ENCODE measurements at regions not wholly inside any gene's neighbourhood (a gene's known extent, or its start where the extent isn't known, plus 50 kb on each side); places are given as distances from the start of the nearest gene placed in this dataset.
"Not testable (repeated sequence)": the region's sequence is repeated elsewhere in the genome, so short reads cannot be mapped to it uniquely, and the experiment has no call there.

GRCh38 chr12:107144441-107144840 lies 51.1 kb upstream of the CRY1 start:
- DNase-seq: no peak

- no peak for DNase-seq
Measured at GRCh38 chr12:107144990-107145389, 51.6 kb upstream of the CRY1 start.

GRCh38 chr12:107145397-107145796 lies 52.0 kb upstream of the CRY1 start:
- no peak for DNase-seq

- DNase-seq: no peak
Measured at GRCh38 chr12:107148107-107148506, 54.8 kb upstream of the CRY1 start.

- no peak for DNase-seq
Measured at GRCh38 chr12:107152315-107152714, 59.0 kb upstream of the CRY1 start.

GRCh38 chr12:107159384-107159900 lies 66.1 kb upstream of the CRY1 start:
- DNase-seq: no peak

- no peak for DNase-seq
Measured at GRCh38 chr12:107163413-107163812, 70.1 kb upstream of the CRY1 start.

GRCh38 chr12:107164392-107164791 lies 71.0 kb upstream of the CRY1 start:
- no peak for DNase-seq

- DNase-seq: no peak
Measured at GRCh38 chr12:107165581-107165980, 72.2 kb upstream of the CRY1 start.

- DNase-seq: no peak
Measured at GRCh38 chr12:107167756-107168155, 74.4 kb upstream of the CRY1 start.

GRCh38 chr12:107169200-107169599 lies 75.9 kb upstream of the CRY1 start:
- no peak for DNase-seq

GRCh38 chr12:107178776-107179175 lies 85.4 kb upstream of the CRY1 start:
- no peak for DNase-seq

GRCh38 chr12:107179871-107180270 lies 86.5 kb upstream of the CRY1 start:
- no peak for DNase-seq

GRCh38 chr12:107180272-107180671 lies 86.9 kb upstream of the CRY1 start:
- DNase-seq: no peak

- DNase-seq: no peak
Measured at GRCh38 chr12:107184359-107184930, 91.1 kb upstream of the CRY1 start.

- no peak for DNase-seq
Measured at GRCh38 chr12:107196681-107197080, 103.3 kb upstream of the CRY1 start.

GRCh38 chr12:107200394-107200793 lies 107.0 kb upstream of the CRY1 start:
- no peak for DNase-seq

- no peak for DNase-seq
Measured at GRCh38 chr12:107207931-107208525, 114.7 kb upstream of the CRY1 start.

GRCh38 chr12:107209700-107210099 lies 116.4 kb upstream of the CRY1 start:
- not testable (repeated sequence) for DNase-seq

- DNase-seq: not testable (repeated sequence)
Measured at GRCh38 chr12:107214373-107214773, 121.0 kb upstream of the CRY1 start.

GRCh38 chr12:107216411-107216810 lies 123.1 kb upstream of the CRY1 start:
- DNase-seq: not testable (repeated sequence)

- DNase-seq: no peak
Measured at GRCh38 chr12:107219301-107219700, 126.0 kb upstream of the CRY1 start.

GRCh38 chr12:107221913-107222312 lies 128.6 kb upstream of the CRY1 start:
- DNase-seq: no peak

- DNase-seq: no peak
Measured at GRCh38 chr12:107223821-107224220, 130.5 kb upstream of the CRY1 start.

- DNase-seq: no peak
Measured at GRCh38 chr12:107225635-107226034, 132.3 kb upstream of the CRY1 start.
